H1 (cell line): ENCODE measurements at regions not wholly inside any gene's neighbourhood (a gene's known extent, or its start where the extent isn't known, plus 50 kb on each side); places are given as distances from the start of the nearest gene placed in this dataset.

Experiments
- CTCF ChIA-PET: fragments of 300-600 bp; sonication (Branson Sonifier 250); formaldehyde crosslinking; loops from one replicate; lab custom pipeline; 2021; ENCODE audit not compliant: partially characterized antibody; lab: Charles Lee
- POLR2A ChIA-PET: fragments of 300-600 bp; sonication (Branson Sonifier 250); formaldehyde crosslinking; loops from one replicate; lab custom pipeline; 2021; ENCODE audit warnings: inconsistent platforms; ENCODE audit not compliant: partially characterized antibody; lab: Charles Lee
- DNase-seq, 2 experiments: peaks; one replicate each; pipeline versions ENCODE4 v3.0.0 to v3.0.0-alpha.2; 2010 to 2022; ENCODE audit warnings: low spot score in 2 of 2, low read depth in 1 of 2, mixed read lengths in 1 of 2
- FAIRE-seq: peaks from 2 replicates; lab custom pipeline; 2011; peaks lifted over from hg19 to GRCh38; lab: Jason Lieb, UNC
- H2AFZ ChIP-seq: 2 replicates; pipeline ENCODE4 v1.8.1; 2012; ENCODE audit warnings: low read length, inconsistent platforms
- H2AK5ac ChIP-seq: 2 replicates; pipeline ENCODE4 v1.6.1; 2013; ENCODE audit warnings: low read depth, low read length
- H2BK120ac ChIP-seq: replicated peaks from 2 replicates; pipeline ENCODE3; 2013; ENCODE audit warnings: low read depth, low read length, inconsistent platforms
- H2BK12ac ChIP-seq: 2 replicates; pipeline ENCODE4 v1.6.1; 2013; ENCODE audit warnings: low read depth, low read length
- H2BK15ac ChIP-seq: 2 replicates; pipeline ENCODE4 v1.6.1; 2013; ENCODE audit warnings: low read length
- H2BK20ac ChIP-seq: 2 replicates; pipeline ENCODE4 v1.6.1; 2013; ENCODE audit warnings: low read length
- H2BK5ac ChIP-seq: 2 replicates; pipeline ENCODE4 v1.6.1; 2013; ENCODE audit warnings: low read depth, low read length
- H3K14ac ChIP-seq: 2 replicates; pipeline ENCODE4 v1.6.1; 2013; ENCODE audit warnings: inconsistent platforms; ENCODE audit not compliant: insufficient read length
- H3K18ac ChIP-seq: 2 replicates; pipeline ENCODE4 v1.6.1; 2013; ENCODE audit warnings: low read length; ENCODE audit errors: extremely low read depth
- H3K23ac ChIP-seq: 2 replicates; pipeline ENCODE4 v1.6.1; 2013; ENCODE audit warnings: inconsistent platforms; ENCODE audit not compliant: insufficient read length
- H3K23me2 ChIP-seq: 2 replicates; pipeline ENCODE4 v1.6.1; 2013; ENCODE audit warnings: low read depth, low read length
- H3K27ac ChIP-seq: 2 replicates; pipeline ENCODE4 v1.6.1; 2011; ENCODE audit warnings: low read depth, low read length, inconsistent platforms
- H3K27me3 ChIP-seq, 4 experiments: replicated peaks in 1 of 4; 1 replicate in 1 of 4; 2 replicates in 3 of 4; pipeline versions ENCODE4 v1.6.1 to v1.8.1; 2011 to 2013; ENCODE audit warnings: low read length in 3 of 4, mild to moderate bottlenecking in 3 of 4, inconsistent platforms in 2 of 4, mixed read lengths in 2 of 4, moderate library complexity in 1 of 4; ENCODE audit not compliant: control insufficient read depth in 3 of 4, insufficient read depth in 3 of 4; ENCODE audit errors: extremely low read depth in 1 of 4
- H3K36me3 ChIP-seq, 4 experiments: 2 replicates each; pipeline versions ENCODE4 v1.6.1 to v1.8.1; 2011 to 2013; ENCODE audit warnings: mild to moderate bottlenecking in 4 of 4, low read length in 3 of 4, moderate library complexity in 2 of 4, control low read depth in 1 of 4, inconsistent platforms in 1 of 4; ENCODE audit not compliant: insufficient read depth in 4 of 4, control insufficient read depth in 2 of 4
- H3K4ac ChIP-seq: replicated peaks from 2 replicates; pipeline ENCODE3; 2013; ENCODE audit warnings: low read length, low read depth, mixed read lengths, inconsistent platforms; ENCODE audit not compliant: insufficient read length
- H3K4me1 ChIP-seq, 4 experiments: replicated peaks in 1 of 4; 1 replicate in 1 of 4; 2 replicates in 3 of 4; pipeline versions ENCODE4 v1.6.1 to v1.8.1; 2011 to 2013; ENCODE audit warnings: low read length in 3 of 4, inconsistent platforms in 2 of 4, mixed read lengths in 1 of 4; ENCODE audit not compliant: insufficient read depth in 4 of 4, control insufficient read depth in 3 of 4
- H3K4me2 ChIP-seq, 2 experiments: 2 replicates each; pipeline versions ENCODE4 v1.6.1 to v1.8.1; 2011 to 2013; ENCODE audit warnings: low read depth in 2 of 2, low read length in 2 of 2, control low read depth in 1 of 2, inconsistent platforms in 1 of 2, mild to moderate bottlenecking in 1 of 2; ENCODE audit not compliant: insufficient read depth in 1 of 2
- H3K4me3 ChIP-seq, 4 experiments: fragments of 200-600, 300-600 bp in 1 of 4; sonication (generic), shearing (Covaris generic), sonication (Bioruptor Twin) in 1 of 4; 2 replicates each; pipeline versions ENCODE4 v1.5.1 to v1.8.1; 2011 to 2016; ENCODE audit warnings: low read length in 4 of 4, low read depth in 3 of 4, control low read depth in 2 of 4, inconsistent platforms in 2 of 4, mild to moderate bottlenecking in 2 of 4, mixed read lengths in 1 of 4, moderate library complexity in 1 of 4; ENCODE audit not compliant: insufficient read depth in 2 of 4; ENCODE audit errors: extremely low read depth in 1 of 4
- H3K56ac ChIP-seq: replicated peaks from 2 replicates; pipeline ENCODE3; 2013; ENCODE audit warnings: low read depth, mild to moderate bottlenecking, mixed read lengths, low read length, inconsistent platforms; ENCODE audit not compliant: insufficient read length
- H3K79me1 ChIP-seq: 2 replicates; pipeline ENCODE4 v1.6.1; 2013; ENCODE audit warnings: low read depth, low read length, control low read depth
- H3K79me2 ChIP-seq, 2 experiments: 2 replicates each; pipeline versions ENCODE4 v1.6.1 to v1.8.1; 2012 to 2013; ENCODE audit warnings: low read length in 2 of 2, mild to moderate bottlenecking in 2 of 2, inconsistent platforms in 1 of 2; ENCODE audit not compliant: insufficient read depth in 2 of 2, control insufficient read depth in 1 of 2
- H3K9ac ChIP-seq, 4 experiments: replicated peaks in 1 of 4; 1 replicate in 1 of 4; 2 replicates in 3 of 4; pipeline versions ENCODE4 v1.6.1 to v1.8.1; 2011 to 2013; ENCODE audit warnings: low read depth in 3 of 4, low read length in 3 of 4, control low read depth in 2 of 4, mild to moderate bottlenecking in 2 of 4, moderate library complexity in 2 of 4, inconsistent platforms in 1 of 4; ENCODE audit errors: extremely low read depth in 1 of 4
- H3K9me3 ChIP-seq, 2 experiments: 2 replicates each; pipeline versions ENCODE4 v1.6.1 to v1.8.1; 2012 to 2013; ENCODE audit warnings: mild to moderate bottlenecking in 2 of 2, moderate library complexity in 2 of 2, control low read depth in 1 of 2, inconsistent platforms in 1 of 2, low read depth in 1 of 2, low read length in 1 of 2, mixed read lengths in 1 of 2; ENCODE audit not compliant: insufficient read depth in 2 of 2
- H4K20me1 ChIP-seq, 2 experiments: replicated peaks in 1 of 2; 2 replicates each; pipeline versions ENCODE3 to v1.8.1; 2011 to 2013; ENCODE audit warnings: inconsistent platforms in 2 of 2, low read length in 2 of 2, mild to moderate bottlenecking in 1 of 2; ENCODE audit not compliant: insufficient read depth in 2 of 2, control insufficient read depth in 1 of 2
- H4K5ac ChIP-seq: 2 replicates; pipeline ENCODE4 v1.6.1; 2013; ENCODE audit warnings: low read length, low read depth, mixed read lengths, inconsistent platforms; ENCODE audit not compliant: insufficient read length
- H4K8ac ChIP-seq: 2 replicates; pipeline ENCODE4 v1.8.0; 2013; ENCODE audit warnings: mild to moderate bottlenecking, moderate library complexity, low read length, inconsistent platforms; ENCODE audit not compliant: insufficient read depth; ENCODE audit errors: extremely low read depth
- H4K91ac ChIP-seq: replicated peaks from 2 replicates; pipeline ENCODE3; 2013; ENCODE audit warnings: low read length, mixed read lengths, inconsistent platforms; ENCODE audit not compliant: insufficient read length
- CREB1 ChIP-seq: IDR thresholded peaks from 2 replicates; pipeline ENCODE4 v1.6.1; 2012; ENCODE audit warnings: inconsistent platforms
- CTCF ChIP-seq, 3 experiments: IDR thresholded peaks; 1 replicate in 2 of 3; 2 replicates in 1 of 3; pipeline versions ENCODE4 v1.5.1 to v1.6.1; 2011; ENCODE audit warnings: low read length in 3 of 3, mild to moderate bottlenecking in 3 of 3, inconsistent platforms in 2 of 3, low read depth in 1 of 3, moderate library complexity in 1 of 3; ENCODE audit not compliant: insufficient read depth in 1 of 3; ENCODE audit errors: control extremely low read depth in 1 of 3
- EP300 ChIP-seq, 2 experiments: IDR thresholded peaks; 1 replicate in 1 of 2; 2 replicates in 1 of 2; pipeline ENCODE4 v1.6.1; 2011 to 2012; ENCODE audit warnings: low read depth in 2 of 2, low read length in 2 of 2, mild to moderate bottlenecking in 2 of 2, borderline replicate concordance in 1 of 2, inconsistent platforms in 1 of 2, moderate library complexity in 1 of 2
- EZH2 ChIP-seq: fragments of 200-600 bp; sonication (generic); IDR thresholded peaks from 2 replicates; pipeline ENCODE4 v1.7.1; 2012; ENCODE audit warnings: low read depth, mild to moderate bottlenecking, moderate library complexity, low read length, inconsistent platforms; ENCODE audit not compliant: severe bottlenecking
- GABPA ChIP-seq: IDR thresholded peaks from 2 replicates; pipeline ENCODE4 v1.6.1; 2011; ENCODE audit warnings: mild to moderate bottlenecking, low read length, moderate library complexity, borderline replicate concordance; ENCODE audit not compliant: insufficient read depth
- JUN ChIP-seq: IDR thresholded peaks from 2 replicates; pipeline ENCODE4 v1.6.1; 2011; ENCODE audit warnings: low read depth, mild to moderate bottlenecking, improper control_type of control experiment, low read length
- MAFK ChIP-seq: IDR thresholded peaks from 2 replicates; pipeline ENCODE4 v1.6.1; 2012; ENCODE audit warnings: low read depth, mild to moderate bottlenecking, improper control_type of control experiment, low read length
- NRF1 ChIP-seq: IDR thresholded peaks from 2 replicates; pipeline ENCODE4 v1.6.1; 2011; ENCODE audit warnings: mild to moderate bottlenecking, low read depth, low read length, improper control_type of control experiment
- SAP30 ChIP-seq: fragments of 300-600 bp; sonication (generic); IDR thresholded peaks from 2 replicates; pipeline ENCODE4 v1.7.1; 2012; ENCODE audit warnings: low read length, moderate library complexity, mild to moderate bottlenecking, inconsistent platforms; ENCODE audit not compliant: insufficient read depth, insufficient replicate concordance
- SIX5 ChIP-seq: IDR thresholded peaks from 2 replicates; pipeline ENCODE4 v1.6.1; 2011; ENCODE audit warnings: mild to moderate bottlenecking, low read depth, low read length
- SUZ12 ChIP-seq: fragments of 200-600 bp; sonication (generic); IDR thresholded peaks from 2 replicates; pipeline ENCODE4 v1.6.1; 2012; ENCODE audit warnings: mild to moderate bottlenecking, inconsistent platforms, low read length, moderate library complexity, mixed read lengths
- TAF7 ChIP-seq: optimal IDR thresholded peaks from 2 replicates; pipeline ENCODE3; 2011; ENCODE audit warnings: low read depth, mild to moderate bottlenecking, inconsistent platforms, low read length, moderate library complexity, borderline replicate concordance
- YY1 ChIP-seq: IDR thresholded peaks from 2 replicates; pipeline ENCODE4 v1.6.1; 2011; ENCODE audit warnings: low read depth, mild to moderate bottlenecking, low read length
- WGBS, 2 experiments: shearing (Covaris generic) in 1 of 2; methylation state at CpG; one replicate each; pipeline versions ENCODE4 v1.1.6 to v1.1.7; 2013 to 2015; ENCODE audit warnings: low lambda C conversion rate in 2 of 2, mixed read lengths in 2 of 2, inconsistent platforms in 1 of 2, low coverage in 1 of 2, missing lambda C conversion rate in 1 of 2; ENCODE audit not compliant: insufficient replicate concordance in 2 of 2, insufficient coverage in 1 of 2, insufficient read length in 1 of 2; ENCODE audit errors: extremely low coverage in 1 of 2, missing lambda C conversion rate in 1 of 2; 5-methylcytosine and 5-hydroxymethylcytosine counted together

GRCh38 chr7:17412883-17413282 lies 114.4 kb downstream of the AHR start:
- no peak for FAIRE-seq
- H4K20me1 ChIP-seq = no peaks in the 10 kb centered on the region
- no peak for TF ChIP-seq YY1
- TF ChIP-seq SAP30 = no peak
- TF ChIP-seq JUN = no peak
- TF ChIP-seq GABPA = no peak
- no peak for TF ChIP-seq EZH2
- no peak for TF ChIP-seq TAF7
- no peak for TF ChIP-seq CREB1
- TF ChIP-seq SIX5 = no peak
- no peak for TF ChIP-seq MAFK
- TF ChIP-seq CTCF (IDR thresholded peaks at IDR 0.05; ENCODE audit: control extremely low read depth in 1 of 3, insufficient read depth in 1 of 3, low read depth in 1 of 3, low read length in 3 of 3) = no peak
- TF ChIP-seq EP300 (IDR thresholded peaks at IDR 0.05; ENCODE audit: borderline replicate concordance in 1 of 2, low read depth in 2 of 2, low read length in 2 of 2) = no peak
- no peak for TF ChIP-seq SUZ12
- no peak for TF ChIP-seq NRF1

More at GRCh38 chr7:17412883-17413282, 114.4 kb downstream of the AHR start:
- H3K56ac ChIP-seq = no peak overlapping the region
- H3K4me2 ChIP-seq = no peak overlapping the region
- H2BK5ac ChIP-seq = no peak overlapping the region
- CTCF ChIA-PET = no interaction called here
- no peak overlapping the region for H3K9ac ChIP-seq
- H4K8ac ChIP-seq = no peak overlapping the region
- no peak overlapping the region for H2BK12ac ChIP-seq
- H3K18ac ChIP-seq = no peak overlapping the region
- no peaks in the 10 kb centered on the region for H3K23me2 ChIP-seq
- no peaks in the 10 kb centered on the region for H3K9me3 ChIP-seq
- H2BK15ac ChIP-seq = no peak overlapping the region
- WGBS, 2 experiments = 89% methylated on average over 1 of the region's 1 CpG; no CpG with 5 or more reads in 1 of the 2 experiments
- no peak overlapping the region for H4K91ac ChIP-seq
- H3K23ac ChIP-seq = no peak overlapping the region
- no peak overlapping the region for H2AFZ ChIP-seq
- no peak overlapping the region for H2BK20ac ChIP-seq
- H2BK120ac ChIP-seq = no peak overlapping the region
- no peak overlapping the region for H3K14ac ChIP-seq
- H2AK5ac ChIP-seq = no peak overlapping the region
- H3K79me1 ChIP-seq = no peaks in the 10 kb centered on the region
- POLR2A ChIA-PET = no interaction called here
- H3K4ac ChIP-seq = no peak overlapping the region
- H3K4me3 ChIP-seq = no peak overlapping the region
- H3K27me3 ChIP-seq = no peaks in the 10 kb centered on the region
- H3K4me1 ChIP-seq = no peaks in the 10 kb centered on the region
- no peaks in the 10 kb centered on the region for H3K79me2 ChIP-seq
- H4K5ac ChIP-seq = no peak overlapping the region
- H3K27ac ChIP-seq = no peak overlapping the region
- DNase-seq = no peak
- H3K36me3 ChIP-seq = no peaks in the 10 kb centered on the region
